ENCODE measurements at regions not wholly inside any gene's neighbourhood (a gene's known extent, or its start where the extent isn't known, plus 50 kb on each side); places are given as distances from the start of the nearest gene placed in this dataset.

DNA sequence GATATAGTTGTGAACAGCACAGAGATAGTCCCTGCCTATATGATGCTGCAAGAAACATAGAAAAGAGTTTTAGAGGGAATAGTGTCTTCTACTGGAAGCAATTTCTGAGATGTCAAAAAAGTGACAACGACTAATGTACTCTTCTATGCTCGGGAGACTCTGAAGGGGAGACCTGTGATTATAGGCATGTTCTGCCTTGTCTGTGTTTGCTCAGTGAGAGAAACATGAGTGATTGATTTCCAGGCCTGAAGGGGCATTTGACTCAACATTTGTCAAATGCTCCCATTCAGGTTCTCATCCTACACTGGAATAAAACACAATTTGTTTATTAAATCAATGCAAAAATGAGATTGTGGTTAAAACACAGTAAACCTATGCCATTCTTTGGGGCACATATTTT lies 131.8 kb downstream of the CTH start (continued):
- TF ChIP-seq ZNF235 (CRISPR knock-in tag; IDR thresholded peaks at IDR 0.05; ENCODE audit: borderline replicate concordance) = no peak
- no peak for TF ChIP-seq NFIC (IDR thresholded peaks at IDR 0.05; ENCODE audit: low read length)
- no peak for TF ChIP-seq SP1 (IDR thresholded peaks at IDR 0.05)
- TF ChIP-seq SP1 (CRISPR knock-in tag; IDR thresholded peaks at IDR 0.05) = no peak

DNA sequence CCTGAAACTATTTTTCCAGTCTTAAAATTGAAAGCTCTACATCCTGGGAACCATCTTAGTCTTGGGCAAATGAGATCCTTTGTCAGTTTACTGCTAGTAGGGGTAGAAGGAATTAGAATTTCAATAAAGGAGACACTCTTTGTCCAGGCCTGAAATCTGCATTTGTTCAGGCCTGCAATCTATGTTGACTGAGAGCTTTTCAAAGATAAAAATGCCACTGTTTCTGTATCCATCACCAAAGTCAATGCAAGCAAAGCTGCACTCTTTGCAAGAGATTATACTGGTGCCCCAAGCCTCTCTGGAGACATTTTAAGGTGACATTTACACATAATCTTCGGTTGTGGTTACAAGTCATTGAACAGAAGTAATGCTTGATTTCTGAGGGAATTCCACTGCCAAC lies 135.7 kb downstream of the CTH start:
- H3K9me3 ChIP-seq (ENCODE audit: low read length) = no peaks in the 10 kb centered on the region
- in situ Hi-C loops (cut with HindIII; ENCODE audit: extremely low pct_ligation_motif_present, low pct_unique_long_range_greater_than_20kb) = no loop called here
- intact Hi-C loops (cut with micrococcal nuclease; ENCODE audit: unreplicated experiment) = no loop called here
- WGBS (ENCODE audit: low lambda C conversion rate) = 0% methylated on average over 1 of the region's 1 CpG
- no peaks in the 10 kb centered on the region for H3K79me2 ChIP-seq (ENCODE audit: insufficient read depth, low read length)
- DNase-seq (ENCODE audit: low spot score) (no peak), FAIRE-seq (no peak), ATAC-seq (no peak)
- TF ChIP-seq ZFP82 (CRISPR knock-in tag; IDR thresholded peaks at IDR 0.05; ENCODE audit: borderline replicate concordance) (no peak), BRD4 (CRISPR knock-in tag; IDR thresholded peaks at IDR 0.05) (no peak), RXRB (CRISPR knock-in tag; IDR thresholded peaks at IDR 0.05; ENCODE audit: borderline replicate concordance) (no peak), JUND (CRISPR knock-in tag; IDR thresholded peaks at IDR 0.05) (no peak), ZFP1 (CRISPR knock-in tag; IDR thresholded peaks at IDR 0.05) (no peak), ZKSCAN1 (IDR thresholded peaks at IDR 0.05; ENCODE audit: low read length) (no peak), ZNF7 (CRISPR knock-in tag; IDR thresholded peaks at IDR 0.05) (no peak), ZFP37 (CRISPR knock-in tag; IDR thresholded peaks at IDR 0.05; ENCODE audit: borderline replicate concordance) (no peak), JUN (CRISPR knock-in tag; IDR thresholded peaks at IDR 0.05) (no peak)
- TF ChIP-seq, protein P1, sequence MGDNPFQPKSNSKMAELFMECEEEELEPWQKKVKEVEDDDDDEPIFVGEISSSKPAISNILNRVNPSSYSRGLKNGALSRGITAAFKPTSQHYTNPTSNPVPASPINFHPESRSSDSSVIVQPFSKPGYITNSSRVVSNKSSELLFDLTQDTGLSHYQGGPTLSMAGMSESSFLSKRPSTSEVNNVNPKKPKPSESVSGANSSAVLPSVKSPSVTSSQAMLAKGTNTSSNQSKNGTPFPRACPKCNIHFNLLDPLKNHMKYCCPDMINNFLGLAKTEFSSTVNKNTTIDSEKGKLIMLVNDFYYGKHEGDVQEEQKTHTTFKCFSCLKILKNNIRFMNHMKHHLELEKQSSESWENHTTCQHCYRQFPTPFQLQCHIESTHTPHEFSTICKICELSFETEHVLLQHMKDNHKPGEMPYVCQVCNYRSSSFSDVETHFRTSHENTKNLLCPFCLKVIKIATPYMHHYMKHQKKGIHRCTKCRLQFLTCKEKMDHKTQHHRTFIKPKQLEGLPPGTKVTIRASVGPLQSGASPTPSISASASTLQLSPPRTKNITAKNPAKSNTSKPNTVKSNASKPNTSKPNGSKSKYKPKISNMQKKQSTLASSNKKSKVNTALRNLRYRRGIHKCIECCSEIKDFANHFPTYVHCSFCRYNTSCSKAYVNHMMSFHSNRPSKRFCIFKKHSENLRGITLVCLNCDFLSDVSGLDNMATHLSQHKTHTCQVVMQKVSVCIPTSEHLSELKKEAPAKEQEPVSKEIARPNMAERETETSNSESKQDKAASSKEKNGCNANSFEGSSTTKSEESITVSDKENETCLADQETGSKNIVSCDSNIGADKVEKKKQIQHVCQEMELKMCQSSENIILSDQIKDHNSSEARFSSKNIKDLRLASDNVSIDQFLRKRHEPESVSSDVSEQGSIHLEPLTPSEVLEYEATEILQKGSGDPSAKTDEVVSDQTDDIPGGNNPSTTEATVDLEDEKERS (CRISPR knock-in tag; IDR thresholded peaks at IDR 0.05) = no peak
- no peaks in the 10 kb centered on the region for H3K36me3 ChIP-seq (replicated peaks in 1 of 2; ENCODE audit: control insufficient read depth in 1 of 2, insufficient read depth in 2 of 2, low read length in 2 of 2)
- no peak overlapping the region for H3K4me3 ChIP-seq (replicated peaks in 1 of 3; ENCODE audit: insufficient read depth in 1 of 3, low read depth in 2 of 3, low read length in 3 of 3)
- no peak overlapping the region for H3K27ac ChIP-seq (ENCODE audit: extremely low read length, insufficient read depth, low read length)
- no peaks in the 10 kb centered on the region for H3K4me1 ChIP-seq (ENCODE audit: insufficient read depth, low read length)
- no peaks in the 10 kb centered on the region for H4K20me1 ChIP-seq (ENCODE audit: insufficient read depth, low read length)
- H3K4me2 ChIP-seq (ENCODE audit: low read depth, low read length) = no peak overlapping the region
- no TSS peak for BruUV-seq (replicated peaks)
- no peak overlapping the region for H3K9ac ChIP-seq (ENCODE audit: insufficient read depth, low read depth, low read length)
- H3K27me3 ChIP-seq (ENCODE audit: control insufficient read depth in 1 of 2, insufficient read depth in 2 of 2, low read length in 2 of 2) = no peaks in the 10 kb centered on the region
- ChIA-PET POLR2A (no interaction called here), CTCF (ENCODE audit: low intra/inter-chr PET ratio, low total read pairs) (no interaction called here)
- no peak overlapping the region for H2AFZ ChIP-seq (ENCODE audit: low read length)
